K562 (cell line): ENCODE measurements at regions not wholly inside any gene's neighbourhood (a gene's known extent, or its start where the extent isn't known, plus 50 kb on each side); places are given as distances from the start of the nearest gene placed in this dataset.

Source experiments
- ATAC-seq: fragments of 200-7000 bp; cut with Tn5 transposase; 3 replicates; pipeline ENCODE4 v1.9.1; 2020; ENCODE audit warnings: moderate library complexity
- BruUV-seq: library from RNA; stranded (reverse); fragments of 400-500 nt; replicated peaks from 2 replicates; lab custom pipeline; 2021; lab: Mats Ljungman, UMichigan
- CTCF ChIA-PET: fragments of 300-600 bp; formaldehyde crosslinking; extraction: SDS; loops from one replicate; lab custom pipeline; 2021; ENCODE audit warnings: low intra/inter-chr PET ratio; lab: Yijun Ruan, JAX
- POLR2A ChIA-PET: fragments of 300-600, 350-650 bp; sonication (Branson Sonifier 250); formaldehyde crosslinking; extraction: SDS; loops from one replicate; lab custom pipeline; 2021; ENCODE audit warnings: antibody characterized with exemption, inconsistent platforms; lab: Yijun Ruan, JAX
- DNase-seq, 4 experiments: peaks; one replicate each; pipeline versions ENCODE4 v3.0.0 to v3.0.0-alpha.2; 2011 to 2018; ENCODE audit warnings: low spot score in 3 of 4, mixed read lengths in 3 of 4; ENCODE audit errors: extremely low read depth in 1 of 4
- FAIRE-seq: peaks from 2 replicates; lab custom pipeline; 2011; peaks lifted over from hg19 to GRCh38; lab: Jason Lieb, UNC
- H2AFZ ChIP-seq: 2 replicates; pipeline ENCODE4 v1.6.0; 2011; ENCODE audit warnings: low read depth, low read length, control low read depth, inconsistent platforms
- H3K27ac ChIP-seq: fragments of 200-600 bp; 3 replicates; pipeline ENCODE4 v1.8.0; 2011; ENCODE audit warnings: low read depth, mild to moderate bottlenecking, control low read depth, inconsistent platforms, low read length, moderate library complexity, mixed read lengths; ENCODE audit errors: extremely low read depth
- H3K27me3 ChIP-seq, 2 experiments: fragments of 300-600 bp in 1 of 2; 2 replicates in 1 of 2; 3 replicates in 1 of 2; pipeline versions ENCODE4 v1.6.0 to v1.8.0; 2011; ENCODE audit warnings: inconsistent platforms in 2 of 2, low read length in 2 of 2, mild to moderate bottlenecking in 1 of 2, mixed read lengths in 1 of 2, moderate library complexity in 1 of 2; ENCODE audit not compliant: control insufficient read depth in 2 of 2, insufficient read depth in 2 of 2
- H3K36me3 ChIP-seq: fragments of 300-600 bp; 3 replicates; pipeline ENCODE4 v1.8.0; 2011; ENCODE audit warnings: mild to moderate bottlenecking, low read length, inconsistent platforms; ENCODE audit not compliant: control insufficient read depth, insufficient read depth
- H3K4me1 ChIP-seq, 2 experiments: fragments of 200-600 bp in 1 of 2; replicated peaks in 1 of 2; 2 replicates in 1 of 2; 3 replicates in 1 of 2; pipeline versions ENCODE4 v1.5.1 to v1.8.0; 2011; ENCODE audit warnings: inconsistent platforms in 2 of 2, low read length in 2 of 2, mild to moderate bottlenecking in 1 of 2, mixed read lengths in 1 of 2, moderate library complexity in 1 of 2; ENCODE audit not compliant: control insufficient read depth in 2 of 2, insufficient read depth in 2 of 2
- H3K4me2 ChIP-seq: 2 replicates; pipeline ENCODE4 v1.6.1; 2011; ENCODE audit warnings: low read length, control low read depth, inconsistent platforms, mixed read lengths; ENCODE audit not compliant: insufficient read depth
- H3K4me3 ChIP-seq: fragments of 200-600 bp; sonication (generic), shearing (Covaris generic); 2 replicates; pipeline ENCODE4 v1.5.1; 2016; ENCODE audit warnings: control low read depth, inconsistent platforms
- H3K79me2 ChIP-seq: fragments of 200-600 bp; 3 replicates; pipeline ENCODE4 v1.8.0; 2011; ENCODE audit warnings: low read length, inconsistent platforms; ENCODE audit not compliant: control insufficient read depth, insufficient read depth
- H3K9ac ChIP-seq, 2 experiments: 2 replicates each; pipeline versions ENCODE4 v1.6.0 to v1.6.1; 2011; ENCODE audit warnings: low read depth in 2 of 2, low read length in 2 of 2, control low read depth in 1 of 2, inconsistent platforms in 1 of 2, mild to moderate bottlenecking in 1 of 2, mixed read lengths in 1 of 2; ENCODE audit not compliant: insufficient read depth in 1 of 2
- H3K9me1 ChIP-seq: one replicate; pipeline ENCODE4 v1.6.0; 2011; ENCODE audit warnings: inconsistent platforms, mild to moderate bottlenecking, low read length, moderate library complexity; ENCODE audit not compliant: control insufficient read depth, insufficient read depth
- H3K9me3 ChIP-seq: replicated peaks from 2 replicates; pipeline ENCODE4 v1.5.1; 2011; ENCODE audit warnings: low read depth, low read length, inconsistent platforms; ENCODE audit not compliant: control insufficient read depth, insufficient read depth
- H4K20me1 ChIP-seq: replicated peaks from 2 replicates; pipeline ENCODE4 v1.6.1; 2011; ENCODE audit warnings: low read length, inconsistent platforms, mixed read lengths; ENCODE audit not compliant: control insufficient read depth, insufficient read depth
- BCL6 ChIP-seq: fragments of 250-450 bp; sonication (Bioruptor Pico); IDR thresholded peaks from 2 replicates; pipeline ENCODE4 v1.4.0; 2020
- C11orf30 ChIP-seq: fragments of 450-650 bp; IDR thresholded peaks from 2 replicates; pipeline ENCODE4 v1.6.1; 2016; ENCODE audit warnings: low read depth, mild to moderate bottlenecking
- CHD2 ChIP-seq: IDR thresholded peaks from 2 replicates; pipeline ENCODE4 v1.6.1; 2011; ENCODE audit warnings: low read depth, low read length
- EGR1 ChIP-seq: fragments of 450-650 bp; conservative IDR thresholded peaks from 2 replicates; pipeline ENCODE4 v1.6.1; 2017; ENCODE audit warnings: mild to moderate bottlenecking
- FOXO4 ChIP-seq: fragments of 450-650 bp; formaldehyde crosslinking; IDR thresholded peaks from 2 replicates; pipeline ENCODE4 v1.4.0; 2020; ENCODE audit warnings: mild to moderate bottlenecking, moderate library complexity
- HDAC2 ChIP-seq: fragments of 450-650 bp; IDR thresholded peaks from 2 replicates; pipeline ENCODE4 v1.6.1; 2016; ENCODE audit warnings: mild to moderate bottlenecking
- HDAC6 ChIP-seq: IDR thresholded peaks from 2 replicates; pipeline ENCODE4 v1.6.1; 2012; ENCODE audit warnings: low read depth, mild to moderate bottlenecking, control low read depth, inconsistent platforms, low read length, moderate library complexity
- MBD2 ChIP-seq: sonication (generic); IDR thresholded peaks from 2 replicates; pipeline ENCODE4 v1.6.1; 2016; ENCODE audit warnings: low read depth, borderline replicate concordance
- MCM7 ChIP-seq, 2 experiments: fragments of 450-650 bp; IDR thresholded peaks; 2 replicates each; pipeline ENCODE4 v1.6.1; 2016 to 2018
- NFATC3 ChIP-seq: fragments of 450-650 bp; IDR thresholded peaks from 2 replicates; pipeline ENCODE4 v1.6.1; 2017; ENCODE audit warnings: mild to moderate bottlenecking
- XRCC3 ChIP-seq: fragments of 450-650 bp; IDR thresholded peaks from 2 replicates; pipeline ENCODE4 v1.6.1; 2017; ENCODE audit warnings: mild to moderate bottlenecking, moderate library complexity
- ZFPM2 ChIP-seq: fragments of 250-450 bp; sonication (Bioruptor Pico); IDR thresholded peaks from 2 replicates; pipeline ENCODE4 v1.5.1; 2022; ENCODE audit warnings: mild to moderate bottlenecking
- ZNF586 ChIP-seq: fragments of 450-650 bp; formaldehyde crosslinking; conservative IDR thresholded peaks from 2 replicates; pipeline ENCODE4 v1.4.0; 2020; ENCODE audit warnings: mild to moderate bottlenecking, moderate library complexity
- WGBS: fragments of 100-300 bp; shearing (Covaris generic); methylation state at CpG from one replicate; pipeline ENCODE4 v1.1.6; 2016; ENCODE audit warnings: low coverage, mixed read lengths; ENCODE audit not compliant: insufficient coverage; ENCODE audit errors: missing lambda C conversion rate; 5-methylcytosine and 5-hydroxymethylcytosine counted together
- in situ Hi-C: fragments of 300-500 bp; cut with MboI; formaldehyde crosslinking; loops from 4 replicates; pipeline ENCODE4 v1.15.0; 2018; ENCODE audit warnings: inconsistent platforms, mixed read lengths
- intact Hi-C: fragments of 100-400 bp; cut with micrococcal nuclease; formaldehyde crosslinking; loops from 2 replicates; pipeline ENCODE4 v1.14.2; 2022

GRCh38 chr17:33492731-33493265, 199.7 kb upstream of the ASIC2 start:
- DNase-seq (no peak), FAIRE-seq (no peak), ATAC-seq (no peak)
- Histone ChIP-seq H4K20me1 (no peaks in the 10 kb centered on the region), H3K9me3 (no peaks in the 10 kb centered on the region), H3K79me2 (no peaks in the 10 kb centered on the region), H3K4me2 (no peak overlapping the region), H2AFZ (no peak overlapping the region), H3K36me3 (no peaks in the 10 kb centered on the region), H3K9me1 (no peaks in the 10 kb centered on the region), H3K9ac (no peak overlapping the region), H3K4me3 (no peak overlapping the region), H3K4me1 (no peaks in the 10 kb centered on the region), H3K27ac (no peak overlapping the region), H3K27me3 (peaks cover 6 to 26% of the 10 kb centered on the region in 2 experiments; a peak in 4 of 5 replicates)
- CTCF ChIA-PET, result no interaction called here
- TF ChIP-seq EGR1, result no peak
- no peak for TF ChIP-seq HDAC6
- no peak for TF ChIP-seq BCL6 (CRISPR knock-in tag)
- TF ChIP-seq NFATC3, result no peak
- no peak for TF ChIP-seq MBD2
- no peak for TF ChIP-seq XRCC3
- TF ChIP-seq ZFPM2, result no peak
- no peak for TF ChIP-seq FOXO4
- no peak for TF ChIP-seq ZNF586 (CRISPR knock-in tag)
- TF ChIP-seq HDAC2, result no peak
- no peak for TF ChIP-seq MCM7 (IDR thresholded peaks at IDR 0.05)
- no peak for TF ChIP-seq C11orf30
- TF ChIP-seq CHD2, result no peak
- BruUV-seq, result no TSS peak
- intact Hi-C loops (no loop called here), in situ Hi-C loops (no loop called here)
- POLR2A ChIA-PET, result interaction anchor here (0.9 kb wide), 2 partner anchors 11 to 14 kb away, joined by 3 to 5 read pairs; no protein-coding TSS in a partner anchor
- 0% methylated on average over 3 of the region's 3 CpGs for WGBS
